HG02588 (cell line): ENCODE measurements at regions not wholly inside any gene's neighbourhood (a gene's known extent, or its start where the extent isn't known, plus 50 kb on each side); places are given as distances from the start of the nearest gene placed in this dataset.

ENCODE experiments used
- ATAC-seq: cut with Tn5 transposase; IDR thresholded peaks from one replicate; pipeline ENCODE4 v1.9.1; 2021; ENCODE audit warnings: mild to moderate bottlenecking, moderate library complexity; ENCODE audit not compliant: unreplicated experiment

- no peak for ATAC-seq
Measured at GRCh38 chr2:19687017-19687659, 214.6 kb downstream of the TTC32 start.

DNA sequence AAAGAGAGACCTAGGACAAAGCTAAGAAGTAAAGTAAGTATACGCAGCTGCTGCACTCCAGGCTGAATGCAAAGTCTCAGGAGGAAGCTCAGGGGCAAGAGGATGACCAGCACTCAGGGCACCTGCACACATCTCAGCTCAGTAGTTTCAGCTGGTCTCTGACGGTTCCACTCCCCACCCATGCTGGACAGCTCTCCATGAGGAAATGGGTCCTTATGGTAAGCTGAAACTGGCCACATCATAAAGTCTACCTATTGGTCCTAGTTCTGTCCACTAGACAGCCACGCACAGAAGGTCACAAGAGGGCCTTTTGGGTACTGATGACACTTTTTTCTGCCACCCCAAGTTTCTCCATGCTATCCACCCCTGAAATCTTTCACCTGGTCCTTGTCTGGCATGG lies 215.3 kb downstream of the TTC32 start:
- ATAC-seq, result no peak

DNA sequence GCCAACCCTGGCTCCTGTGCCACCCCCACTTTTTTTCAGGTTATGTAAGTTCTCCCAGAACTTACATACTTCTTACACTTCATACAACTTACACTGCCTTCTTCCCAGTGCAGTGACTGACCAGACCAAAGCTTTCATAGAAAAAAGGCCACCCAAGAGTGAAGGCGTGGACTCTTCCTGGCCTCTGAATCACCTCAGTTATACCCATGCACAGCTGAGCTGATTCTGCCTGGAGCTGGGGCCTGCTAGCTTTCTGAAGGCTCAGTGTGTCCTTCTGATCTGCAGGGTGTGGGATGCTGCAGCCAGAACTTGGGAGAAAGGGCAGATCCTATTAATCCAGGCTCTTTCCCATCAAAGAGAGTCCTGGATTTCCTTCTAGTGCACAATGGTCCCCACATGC lies 216.1 kb downstream of the TTC32 start:
- no peak for ATAC-seq

DNA sequence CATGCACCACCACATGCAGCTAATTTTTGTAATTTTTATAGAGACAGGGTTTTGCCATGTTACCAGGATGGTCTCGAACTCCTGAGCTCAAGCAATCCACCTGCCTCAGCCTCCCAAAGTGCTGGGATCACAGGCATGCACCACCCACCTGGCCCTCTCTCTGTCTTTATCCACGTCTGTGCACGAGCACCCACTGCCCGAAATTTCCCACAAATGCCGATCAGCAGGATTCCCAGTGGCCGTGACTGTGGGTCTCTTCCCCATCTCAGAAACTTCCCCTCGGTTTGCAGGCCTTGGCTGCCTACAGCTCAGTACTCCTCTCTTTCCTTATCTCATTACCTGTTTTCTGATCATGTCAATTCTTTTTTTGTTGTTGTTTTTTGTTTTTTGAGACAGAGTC lies 217.3 kb downstream of the TTC32 start:
- no peak for ATAC-seq

DNA sequence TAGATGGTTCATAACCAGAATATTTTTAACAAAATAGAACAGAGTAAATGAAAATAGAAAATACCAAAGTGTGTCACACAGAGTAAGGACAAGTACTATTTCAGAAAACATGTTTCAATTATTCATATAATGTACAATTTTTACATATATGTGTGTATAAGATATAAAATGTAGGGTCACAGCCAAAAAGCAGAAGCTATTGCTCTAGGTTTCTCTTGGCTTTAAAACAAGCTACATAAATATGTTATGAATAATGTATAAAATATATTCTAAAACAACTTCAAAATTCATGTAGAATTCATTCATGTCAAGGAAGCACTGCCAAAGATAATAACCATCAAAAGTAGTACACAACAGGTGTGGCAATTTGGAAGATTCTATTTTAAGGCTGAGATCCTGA lies 218.2 kb downstream of the TTC32 start:
- ATAC-seq, result no peak

GRCh38 chr2:19682493-19682892 lies 219.3 kb downstream of the TTC32 start:
- no peak for ATAC-seq

- ATAC-seq, result no peak
Measured at GRCh38 chr2:19677825-19678518, 223.8 kb downstream of the TTC32 start.

DNA sequence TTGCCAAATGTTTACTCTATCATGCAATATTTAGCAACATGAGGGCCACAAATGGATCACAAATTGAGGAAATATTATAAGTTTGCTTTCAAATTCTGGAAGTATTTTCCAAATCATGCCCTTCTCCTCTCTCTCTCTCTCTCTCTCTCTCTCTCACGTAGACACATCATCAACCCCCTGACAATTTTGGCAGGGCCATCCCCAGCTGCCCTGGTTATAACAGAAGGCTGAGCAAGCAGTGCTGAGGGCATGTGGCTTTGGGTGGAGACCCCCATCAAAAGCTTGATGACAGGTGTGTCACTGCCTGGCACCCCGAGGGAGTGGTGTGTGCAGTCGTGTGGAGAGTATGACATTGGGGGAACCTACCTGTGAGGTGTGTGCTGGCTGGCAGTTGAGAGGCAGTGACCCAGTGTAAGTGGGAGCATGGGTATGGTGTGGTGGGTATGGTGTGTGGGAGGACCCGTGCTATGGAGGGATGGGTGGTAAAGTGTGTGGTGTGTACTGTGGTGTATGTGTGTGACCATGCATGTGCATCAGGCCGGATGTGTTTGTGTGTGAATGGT lies 224.5 kb downstream of the TTC32 start:
- ATAC-seq, result no peak

GRCh38 chr2:19676770-19677169 lies 225.0 kb downstream of the TTC32 start:
- no peak for ATAC-seq

DNA sequence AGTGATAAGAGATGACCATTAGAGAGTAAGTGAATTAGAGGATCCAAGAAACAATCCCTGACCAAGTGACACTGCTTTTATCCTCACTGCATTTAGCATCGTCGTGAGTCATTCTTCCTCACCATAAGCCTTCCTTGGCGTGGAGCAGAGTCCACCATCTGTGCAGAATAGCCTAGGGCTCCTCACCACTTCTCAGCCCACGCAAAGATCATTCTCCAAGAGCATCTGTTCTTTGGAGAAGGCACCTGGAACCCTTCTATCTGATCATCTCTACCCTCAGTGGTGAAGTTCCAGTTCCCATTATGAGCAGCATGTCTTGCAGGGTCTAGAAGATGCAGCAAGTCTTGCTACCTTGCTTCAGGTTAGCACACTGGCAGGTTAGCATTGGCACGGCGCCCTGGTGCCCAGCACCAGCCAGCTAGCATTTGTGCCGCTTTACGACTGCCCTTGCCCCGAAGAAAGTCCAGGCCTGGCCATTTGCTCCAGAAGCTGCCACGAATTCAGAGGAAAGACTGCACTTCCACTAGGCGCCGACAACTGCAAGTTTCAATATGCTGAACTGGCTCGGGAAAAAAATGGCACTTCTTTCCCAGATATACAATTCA lies 225.8 kb downstream of the TTC32 start:
- ATAC-seq, result no peak

DNA sequence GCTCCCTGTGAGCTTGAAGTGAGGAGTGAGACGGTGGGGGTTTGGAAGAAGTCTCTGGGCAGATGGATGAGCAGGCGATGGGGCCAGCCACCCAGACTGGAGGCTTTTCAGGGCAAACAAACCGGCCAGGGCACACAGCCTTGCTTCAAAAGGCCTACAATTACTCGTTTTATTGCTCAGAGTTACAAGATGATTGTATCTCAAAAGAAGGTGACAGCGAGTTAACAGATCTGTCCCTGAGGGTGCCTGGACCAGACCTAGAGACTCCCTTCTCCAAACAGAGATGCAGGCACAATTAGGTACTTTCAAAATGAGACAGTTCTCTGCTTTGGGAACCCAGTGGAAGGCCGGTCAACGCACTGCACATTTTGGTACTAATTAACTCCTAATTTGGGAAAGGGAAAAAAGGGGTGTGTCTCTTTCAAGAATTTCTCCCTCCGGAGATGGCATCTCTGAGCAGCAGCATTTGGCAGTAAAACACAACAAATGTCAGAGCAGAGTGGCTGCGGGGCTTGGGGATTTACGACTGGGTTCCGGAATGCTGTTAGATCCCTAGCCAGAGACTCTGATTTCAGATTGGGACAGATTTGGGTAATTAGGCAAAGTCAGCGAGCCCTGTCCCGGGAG lies 226.7 kb downstream of the TTC32 start:
- no peak for ATAC-seq

- no peak for ATAC-seq
Measured at GRCh38 chr2:19674051-19675002, 227.5 kb downstream of the TTC32 start.

- ATAC-seq, result no peak
Measured at GRCh38 chr2:19673213-19673791, 228.5 kb downstream of the TTC32 start.

- no peak for ATAC-seq
Measured at GRCh38 chr2:19671916-19672315, 229.9 kb downstream of the TTC32 start.

DNA sequence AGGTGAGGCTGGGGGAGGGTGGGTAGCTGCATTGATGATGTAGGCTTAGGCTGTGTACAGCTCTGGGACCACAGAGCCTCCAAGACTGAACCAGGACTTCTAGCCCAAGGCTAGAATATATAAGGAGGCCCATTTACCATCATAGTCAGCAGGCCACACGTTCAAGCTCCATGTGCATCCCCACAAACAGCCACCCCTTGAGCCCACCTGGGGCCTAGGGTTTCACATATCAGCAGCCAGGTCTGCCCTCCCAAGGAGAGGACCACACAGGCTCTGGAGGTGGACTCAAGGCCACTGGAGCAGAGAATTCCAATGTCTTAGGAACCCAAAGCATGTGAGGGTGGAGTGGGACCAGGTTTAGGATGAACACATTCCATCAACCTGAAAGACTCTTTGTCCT lies 230.5 kb downstream of the TTC32 start:
- no peak for ATAC-seq

DNA sequence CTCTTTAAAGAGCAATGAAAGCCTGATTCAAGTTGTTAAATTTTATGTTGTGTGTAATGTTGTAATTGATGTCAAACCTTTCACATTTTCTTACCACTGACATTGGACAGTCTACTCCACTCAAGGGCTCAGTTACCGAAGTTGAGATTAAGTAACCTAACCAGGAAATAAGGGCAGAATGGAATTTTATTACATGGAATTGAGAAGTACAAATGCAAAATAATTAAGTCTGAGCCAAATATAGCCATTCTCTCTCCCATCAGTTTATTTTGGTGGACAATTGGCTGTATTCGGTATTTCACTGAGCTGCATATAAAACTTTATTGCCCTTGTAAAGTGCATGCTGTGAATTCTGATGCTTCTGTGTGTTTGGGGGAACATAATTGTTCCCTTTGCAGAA lies 231.5 kb downstream of the TTC32 start:
- no peak for ATAC-seq

DNA sequence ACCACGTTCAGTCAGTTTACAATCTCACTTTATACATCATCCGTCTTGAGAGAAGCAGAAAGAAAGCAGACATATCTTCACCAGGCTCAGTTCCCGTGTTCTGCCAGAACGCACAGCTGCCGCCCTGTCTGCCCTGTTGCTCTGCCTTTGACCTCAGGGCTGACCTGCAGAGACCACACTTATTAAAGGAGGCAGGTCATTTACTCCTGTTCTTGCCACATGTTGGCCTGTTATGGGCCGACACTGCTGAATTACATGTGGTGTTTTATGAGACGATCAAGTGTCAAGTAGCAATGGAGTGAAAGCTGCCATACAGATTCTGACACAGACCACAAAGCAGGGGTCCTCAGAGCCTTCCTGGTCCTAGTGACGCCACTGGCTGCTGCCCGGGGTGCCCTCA lies 232.2 kb downstream of the TTC32 start:
- no peak for ATAC-seq

- no peak for ATAC-seq
Measured at GRCh38 chr2:19669126-19669525, 232.7 kb downstream of the TTC32 start.

GRCh38 chr2:19667536-19667949 lies 234.2 kb downstream of the TTC32 start:
- ATAC-seq, result no peak

- no peak for ATAC-seq
Measured at GRCh38 chr2:19667085-19667484, 234.7 kb downstream of the TTC32 start.
